ENCODE measurements at regions not wholly inside any gene's neighbourhood (a gene's known extent, or its start where the extent isn't known, plus 50 kb on each side); places are given as distances from the start of the nearest gene placed in this dataset.

DNA sequence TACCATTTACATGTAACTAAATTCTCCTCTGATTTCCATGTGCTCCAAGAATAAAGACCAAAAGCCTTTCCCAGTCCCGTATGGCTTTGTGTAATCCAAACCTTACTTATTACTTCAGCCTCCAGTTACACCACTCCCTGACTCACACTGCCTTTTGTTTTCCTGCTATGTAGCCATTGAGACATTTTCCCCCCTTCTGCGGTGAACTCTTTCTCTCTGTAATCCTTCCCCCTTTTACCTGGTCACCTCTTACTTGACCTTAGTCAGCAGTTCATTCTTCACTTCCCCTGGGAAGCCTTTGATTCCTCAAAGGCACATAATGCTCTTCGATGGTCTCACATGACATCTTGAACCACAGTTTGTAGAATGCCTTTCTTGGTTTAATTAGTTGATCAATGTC, 256.0 kb upstream of the FANCL start:
- TF ChIP-seq POLR2A (IDR thresholded peaks at IDR 0.05; ENCODE audit: low read length) (no peak), GATA3 (IDR thresholded peaks at IDR 0.05; ENCODE audit: borderline replicate concordance) (no peak), BHLHE40 (IDR thresholded peaks at IDR 0.05; ENCODE audit: low read depth, low read length) (no peak)
- TF ChIP-seq, protein P1, sequence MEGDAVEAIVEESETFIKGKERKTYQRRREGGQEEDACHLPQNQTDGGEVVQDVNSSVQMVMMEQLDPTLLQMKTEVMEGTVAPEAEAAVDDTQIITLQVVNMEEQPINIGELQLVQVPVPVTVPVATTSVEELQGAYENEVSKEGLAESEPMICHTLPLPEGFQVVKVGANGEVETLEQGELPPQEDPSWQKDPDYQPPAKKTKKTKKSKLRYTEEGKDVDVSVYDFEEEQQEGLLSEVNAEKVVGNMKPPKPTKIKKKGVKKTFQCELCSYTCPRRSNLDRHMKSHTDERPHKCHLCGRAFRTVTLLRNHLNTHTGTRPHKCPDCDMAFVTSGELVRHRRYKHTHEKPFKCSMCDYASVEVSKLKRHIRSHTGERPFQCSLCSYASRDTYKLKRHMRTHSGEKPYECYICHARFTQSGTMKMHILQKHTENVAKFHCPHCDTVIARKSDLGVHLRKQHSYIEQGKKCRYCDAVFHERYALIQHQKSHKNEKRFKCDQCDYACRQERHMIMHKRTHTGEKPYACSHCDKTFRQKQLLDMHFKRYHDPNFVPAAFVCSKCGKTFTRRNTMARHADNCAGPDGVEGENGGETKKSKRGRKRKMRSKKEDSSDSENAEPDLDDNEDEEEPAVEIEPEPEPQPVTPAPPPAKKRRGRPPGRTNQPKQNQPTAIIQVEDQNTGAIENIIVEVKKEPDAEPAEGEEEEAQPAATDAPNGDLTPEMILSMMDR (IDR thresholded peaks at IDR 0.05) = no peak

Data from A549 (cell line).